22Rv1 (cell line): ENCODE measurements at regions not wholly inside any gene's neighbourhood (a gene's known extent, or its start where the extent isn't known, plus 50 kb on each side); places are given as distances from the start of the nearest gene placed in this dataset.

Experiments
- H3K27ac ChIP-seq: fragments of 450-650 bp; 2 replicates; pipeline ENCODE4 v1.5.1; 2017
- CTCF ChIP-seq: fragments of 450-650 bp; IDR thresholded peaks from 2 replicates; pipeline ENCODE4 v1.5.1; 2017; ENCODE audit warnings: mild to moderate bottlenecking
- ZFX ChIP-seq: fragments of 450-650 bp; IDR thresholded peaks from 2 replicates; pipeline ENCODE4 v1.6.1; 2017; ENCODE audit warnings: antibody characterized with exemption, borderline replicate concordance

GRCh38 chr13:85638815-85639393 lies 160.3 kb downstream of the SLITRK6 start:
- no peak overlapping the region for H3K27ac ChIP-seq
- TF ChIP-seq CTCF: no peak

- TF ChIP-seq CTCF (no peak), ZFX (no peak)
- no peak overlapping the region for H3K27ac ChIP-seq
Observed at GRCh38 chr13:85638265-85638664, 161.0 kb downstream of the SLITRK6 start.

- TF ChIP-seq ZFX (no peak), CTCF (no peak)
- no peak overlapping the region for H3K27ac ChIP-seq
Observed at GRCh38 chr13:85632526-85633195, 166.6 kb downstream of the SLITRK6 start.

GRCh38 chr13:85631801-85632200 lies 167.4 kb downstream of the SLITRK6 start:
- TF ChIP-seq ZFX (no peak), CTCF (no peak)
- no peak overlapping the region for H3K27ac ChIP-seq

GRCh38 chr13:85626603-85627002 lies 172.6 kb downstream of the SLITRK6 start:
- no peak overlapping the region for H3K27ac ChIP-seq
- TF ChIP-seq ZFX: no peak
- TF ChIP-seq CTCF: no peak

GRCh38 chr13:85619321-85619720 lies 179.9 kb downstream of the SLITRK6 start:
- TF ChIP-seq CTCF: no peak
- TF ChIP-seq ZFX: no peak

GRCh38 chr13:85618521-85618920 lies 180.7 kb downstream of the SLITRK6 start:
- no peak for TF ChIP-seq CTCF
- TF ChIP-seq ZFX: no peak
- no peak overlapping the region for H3K27ac ChIP-seq

More at GRCh38 chr13:85619321-85619720, 179.9 kb downstream of the SLITRK6 start:
- H3K27ac ChIP-seq: no peak overlapping the region
